Loucy (cell line): ENCODE measurements at regions not wholly inside any gene's neighbourhood (a gene's known extent, or its start where the extent isn't known, plus 50 kb on each side); places are given as distances from the start of the nearest gene placed in this dataset.

Experiments
- H2AFZ ChIP-seq: fragments of 200-600 bp; sonication (generic); 2 replicates; pipeline ENCODE4 v1.6.0; 2016; ENCODE audit warnings: antibody characterized with exemption, mild to moderate bottlenecking, low read length, moderate library complexity
- H3F3A ChIP-seq: fragments of 200-600 bp; 2 replicates; pipeline ENCODE4 v1.6.0; 2016; ENCODE audit warnings: antibody characterized with exemption, low read depth, mild to moderate bottlenecking
- H3K27me3 ChIP-seq: fragments of 200-600 bp; sonication (generic); 2 replicates; pipeline ENCODE4 v1.6.1; 2014; ENCODE audit warnings: low read length, mild to moderate bottlenecking; ENCODE audit not compliant: insufficient read depth, poor library complexity, severe bottlenecking
- H3K36me3 ChIP-seq: fragments of 200-600 bp; sonication (generic); 2 replicates; pipeline ENCODE4 v1.6.1; 2016; ENCODE audit warnings: low read length; ENCODE audit not compliant: insufficient read depth
- H3K4me1 ChIP-seq: fragments of 200-600 bp; sonication (generic); 2 replicates; pipeline ENCODE4 v1.5.1; 2014; ENCODE audit warnings: low read length, mild to moderate bottlenecking; ENCODE audit not compliant: insufficient read depth, poor library complexity, severe bottlenecking
- H3K4me2 ChIP-seq: fragments of 200-600 bp; sonication (generic); 2 replicates; pipeline ENCODE4 v1.6.0; 2014; ENCODE audit warnings: antibody characterized with exemption, low read length, low read depth, mild to moderate bottlenecking; ENCODE audit not compliant: poor library complexity, severe bottlenecking
- H3K4me3 ChIP-seq: fragments of 200-600 bp; sonication (generic); 2 replicates; pipeline ENCODE4 v1.5.1; 2014; ENCODE audit warnings: low read length, mild to moderate bottlenecking, mixed read lengths; ENCODE audit not compliant: poor library complexity, severe bottlenecking
- H3K79me2 ChIP-seq: fragments of 200-600 bp; sonication (generic); 2 replicates; pipeline ENCODE4 v1.6.1; 2014; ENCODE audit warnings: low read length; ENCODE audit not compliant: insufficient read depth
- H3K9ac ChIP-seq: fragments of 200-600 bp; sonication (generic); 2 replicates; pipeline ENCODE4 v1.6.0; 2014; ENCODE audit warnings: mild to moderate bottlenecking, low read depth, low read length, moderate library complexity; ENCODE audit not compliant: poor library complexity, severe bottlenecking
- H3K9me2 ChIP-seq: fragments of 200-600 bp; sonication (generic); replicated peaks from 2 replicates; pipeline ENCODE4 v1.6.1; 2016; ENCODE audit warnings: low read depth, low read length, mixed read lengths
- H3K9me3 ChIP-seq: fragments of 200-600 bp; sonication (generic); 2 replicates; pipeline ENCODE4 v1.6.1; 2014; ENCODE audit warnings: mild to moderate bottlenecking, antibody characterized with exemption, low read length, low read depth; ENCODE audit not compliant: insufficient read depth
- H4K20me1 ChIP-seq: fragments of 200-600 bp; sonication (generic); 2 replicates; pipeline ENCODE4 v1.6.0; 2014; ENCODE audit warnings: antibody characterized with exemption, low read length, mild to moderate bottlenecking; ENCODE audit not compliant: insufficient read depth, poor library complexity, severe bottlenecking
- EZH2phosphoT487 ChIP-seq: fragments of 200-600 bp; IDR thresholded peaks from 2 replicates; pipeline ENCODE4 v1.6.1; 2018; ENCODE audit warnings: antibody characterized with exemption, mild to moderate bottlenecking, moderate library complexity, borderline replicate concordance
- TF ChIP-seq, protein P1 (sequence below): fragments of 200-600 bp; sonication (generic); conservative IDR thresholded peaks from 2 replicates; pipeline ENCODE4 v1.5.1; 2014; ENCODE audit warnings: mild to moderate bottlenecking, antibody characterized with exemption, low read length

GRCh38 chr16:65988024-65988595 lies 378.4 kb upstream of the CDH5 start:
- no peaks in the 10 kb centered on the region for H3K9me2 ChIP-seq

DNA sequence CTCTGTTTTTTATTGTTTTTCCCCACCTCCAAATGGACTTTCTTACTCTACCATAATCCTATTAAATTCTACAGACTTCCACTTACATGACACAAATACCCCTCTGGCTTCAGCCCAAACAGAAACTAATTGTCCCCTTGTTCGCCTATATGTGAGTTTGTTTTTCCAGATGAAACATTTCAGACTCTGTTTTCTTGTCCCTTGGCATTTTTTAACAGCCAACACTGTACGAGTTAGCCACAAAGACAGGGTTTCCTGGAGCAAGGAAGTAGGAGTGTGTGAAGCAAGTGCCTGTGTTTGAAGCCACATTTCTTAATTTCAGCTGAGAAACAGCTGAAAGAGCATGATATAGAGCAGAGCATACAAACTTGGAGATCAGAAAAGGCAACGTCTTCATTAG lies 382.2 kb upstream of the CDH5 start:
- Histone ChIP-seq H3K4me2 (no peak overlapping the region), H3K9me3 (no peaks in the 10 kb centered on the region), H3K27me3 (no peaks in the 10 kb centered on the region), H4K20me1 (no peaks in the 10 kb centered on the region), H3K36me3 (no peaks in the 10 kb centered on the region), H3K9me2 (no peaks in the 10 kb centered on the region), H3K4me3 (no peak overlapping the region), H3F3A (no peaks in the 10 kb centered on the region), H3K9ac (no peak overlapping the region), H3K79me2 (no peaks in the 10 kb centered on the region), H2AFZ (no peak overlapping the region), H3K4me1 (no peaks in the 10 kb centered on the region)
- TF ChIP-seq EZH2phosphoT487: no peak
- TF ChIP-seq, protein P1, sequence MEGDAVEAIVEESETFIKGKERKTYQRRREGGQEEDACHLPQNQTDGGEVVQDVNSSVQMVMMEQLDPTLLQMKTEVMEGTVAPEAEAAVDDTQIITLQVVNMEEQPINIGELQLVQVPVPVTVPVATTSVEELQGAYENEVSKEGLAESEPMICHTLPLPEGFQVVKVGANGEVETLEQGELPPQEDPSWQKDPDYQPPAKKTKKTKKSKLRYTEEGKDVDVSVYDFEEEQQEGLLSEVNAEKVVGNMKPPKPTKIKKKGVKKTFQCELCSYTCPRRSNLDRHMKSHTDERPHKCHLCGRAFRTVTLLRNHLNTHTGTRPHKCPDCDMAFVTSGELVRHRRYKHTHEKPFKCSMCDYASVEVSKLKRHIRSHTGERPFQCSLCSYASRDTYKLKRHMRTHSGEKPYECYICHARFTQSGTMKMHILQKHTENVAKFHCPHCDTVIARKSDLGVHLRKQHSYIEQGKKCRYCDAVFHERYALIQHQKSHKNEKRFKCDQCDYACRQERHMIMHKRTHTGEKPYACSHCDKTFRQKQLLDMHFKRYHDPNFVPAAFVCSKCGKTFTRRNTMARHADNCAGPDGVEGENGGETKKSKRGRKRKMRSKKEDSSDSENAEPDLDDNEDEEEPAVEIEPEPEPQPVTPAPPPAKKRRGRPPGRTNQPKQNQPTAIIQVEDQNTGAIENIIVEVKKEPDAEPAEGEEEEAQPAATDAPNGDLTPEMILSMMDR: no peak

More at GRCh38 chr16:65988024-65988595, 378.4 kb upstream of the CDH5 start:
- Histone ChIP-seq H3K4me1 (no peaks in the 10 kb centered on the region), H3K9me3 (no peaks in the 10 kb centered on the region), H3K4me3 (no peak overlapping the region), H3F3A (no peaks in the 10 kb centered on the region), H3K4me2 (no peak overlapping the region), H3K27me3 (no peaks in the 10 kb centered on the region), H3K36me3 (no peaks in the 10 kb centered on the region), H4K20me1 (no peaks in the 10 kb centered on the region), H3K9ac (no peak overlapping the region), H2AFZ (no peak overlapping the region), H3K79me2 (no peaks in the 10 kb centered on the region)
- no peak for TF ChIP-seq EZH2phosphoT487
- TF ChIP-seq, protein P1: no peak

DNA sequence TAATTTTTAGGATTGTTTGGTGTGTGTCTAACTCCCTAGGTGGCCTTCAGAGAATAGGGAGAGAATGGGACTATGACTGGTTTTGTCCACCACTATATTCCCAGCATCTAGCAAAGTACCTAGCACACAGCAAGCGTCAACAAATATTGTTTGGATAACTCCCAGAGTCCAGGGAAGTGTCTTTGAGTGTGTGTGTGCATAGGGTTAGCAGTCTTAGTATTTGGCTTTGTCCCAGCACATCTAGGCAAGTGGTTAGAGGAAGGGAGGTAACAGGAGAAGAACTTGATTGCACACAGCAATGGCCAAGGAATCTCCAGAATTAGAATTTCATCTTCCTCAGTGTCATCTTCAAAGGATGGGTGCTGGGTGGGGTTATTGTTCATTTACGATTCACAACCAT lies 385.4 kb upstream of the CDH5 start:
- Histone ChIP-seq H2AFZ (no peak overlapping the region), H3K9me2 (no peaks in the 10 kb centered on the region), H3K4me3 (no peak overlapping the region), H3K9me3 (peaks cover 3% of the 10 kb centered on the region; the same call in 1 of the 2 replicates), H3K4me1 (no peaks in the 10 kb centered on the region), H4K20me1 (no peaks in the 10 kb centered on the region), H3K27me3 (no peaks in the 10 kb centered on the region), H3K79me2 (no peaks in the 10 kb centered on the region), H3K9ac (no peak overlapping the region), H3K4me2 (no peak overlapping the region), H3F3A (no peaks in the 10 kb centered on the region), H3K36me3 (no peaks in the 10 kb centered on the region)
- TF ChIP-seq, protein P1: no peak
- no peak for TF ChIP-seq EZH2phosphoT487
